ENCODE measurements at regions not wholly inside any gene's neighbourhood (a gene's known extent, or its start where the extent isn't known, plus 50 kb on each side); places are given as distances from the start of the nearest gene placed in this dataset.

DNA sequence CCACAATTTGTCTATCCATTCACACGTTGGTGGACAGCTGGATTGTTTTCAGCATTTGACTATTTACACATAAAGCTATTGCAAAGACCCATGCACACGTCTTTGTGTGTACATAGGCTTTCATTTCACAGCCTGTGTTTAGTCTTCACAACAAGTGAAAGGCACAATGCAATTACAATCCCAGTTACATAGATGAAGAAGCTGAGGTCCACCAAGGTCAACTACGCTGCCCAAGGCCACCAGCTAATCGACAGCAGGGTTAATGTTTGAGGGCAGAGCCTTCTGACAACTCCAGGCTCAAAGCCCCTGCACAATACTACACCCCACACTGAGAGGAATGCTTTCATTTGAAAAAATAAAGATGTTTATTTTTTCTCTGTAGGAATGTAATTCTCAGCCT, 93.6 kb upstream of the CDH13 start:
- TF ChIP-seq, protein P1, sequence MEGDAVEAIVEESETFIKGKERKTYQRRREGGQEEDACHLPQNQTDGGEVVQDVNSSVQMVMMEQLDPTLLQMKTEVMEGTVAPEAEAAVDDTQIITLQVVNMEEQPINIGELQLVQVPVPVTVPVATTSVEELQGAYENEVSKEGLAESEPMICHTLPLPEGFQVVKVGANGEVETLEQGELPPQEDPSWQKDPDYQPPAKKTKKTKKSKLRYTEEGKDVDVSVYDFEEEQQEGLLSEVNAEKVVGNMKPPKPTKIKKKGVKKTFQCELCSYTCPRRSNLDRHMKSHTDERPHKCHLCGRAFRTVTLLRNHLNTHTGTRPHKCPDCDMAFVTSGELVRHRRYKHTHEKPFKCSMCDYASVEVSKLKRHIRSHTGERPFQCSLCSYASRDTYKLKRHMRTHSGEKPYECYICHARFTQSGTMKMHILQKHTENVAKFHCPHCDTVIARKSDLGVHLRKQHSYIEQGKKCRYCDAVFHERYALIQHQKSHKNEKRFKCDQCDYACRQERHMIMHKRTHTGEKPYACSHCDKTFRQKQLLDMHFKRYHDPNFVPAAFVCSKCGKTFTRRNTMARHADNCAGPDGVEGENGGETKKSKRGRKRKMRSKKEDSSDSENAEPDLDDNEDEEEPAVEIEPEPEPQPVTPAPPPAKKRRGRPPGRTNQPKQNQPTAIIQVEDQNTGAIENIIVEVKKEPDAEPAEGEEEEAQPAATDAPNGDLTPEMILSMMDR (CRISPR knock-in tag; IDR thresholded peaks at IDR 0.05), result no peak
- TF ChIP-seq, protein P2, sequence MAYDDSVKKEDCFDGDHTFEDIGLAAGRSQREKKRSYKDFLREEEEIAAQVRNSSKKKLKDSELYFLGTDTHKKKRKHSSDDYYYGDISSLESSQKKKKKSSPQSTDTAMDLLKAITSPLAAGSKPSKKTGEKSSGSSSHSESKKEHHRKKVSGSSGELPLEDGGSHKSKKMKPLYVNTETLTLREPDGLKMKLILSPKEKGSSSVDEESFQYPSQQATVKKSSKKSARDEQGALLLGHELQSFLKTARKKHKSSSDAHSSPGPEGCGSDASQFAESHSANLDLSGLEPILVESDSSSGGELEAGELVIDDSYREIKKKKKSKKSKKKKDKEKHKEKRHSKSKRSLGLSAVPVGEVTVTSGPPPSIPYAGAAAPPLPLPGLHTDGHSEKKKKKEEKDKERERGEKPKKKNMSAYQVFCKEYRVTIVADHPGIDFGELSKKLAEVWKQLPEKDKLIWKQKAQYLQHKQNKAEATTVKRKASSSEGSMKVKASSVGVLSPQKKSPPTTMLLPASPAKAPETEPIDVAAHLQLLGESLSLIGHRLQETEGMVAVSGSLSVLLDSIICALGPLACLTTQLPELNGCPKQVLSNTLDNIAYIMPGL (CRISPR knock-in tag; IDR thresholded peaks at IDR 0.05; ENCODE audit: borderline replicate concordance in 1 of 2, low read depth in 1 of 2), result no peak
- TF ChIP-seq, protein P3, sequence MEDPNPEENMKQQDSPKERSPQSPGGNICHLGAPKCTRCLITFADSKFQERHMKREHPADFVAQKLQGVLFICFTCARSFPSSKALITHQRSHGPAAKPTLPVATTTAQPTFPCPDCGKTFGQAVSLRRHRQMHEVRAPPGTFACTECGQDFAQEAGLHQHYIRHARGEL (CRISPR knock-in tag; IDR thresholded peaks at IDR 0.05), result no peak
- TF ChIP-seq PCBP2 (optimal IDR thresholded peaks at IDR 0.05; ENCODE audit: low read depth, low read length, poor library complexity, severe bottlenecking), result no peak
- no peak for TF ChIP-seq NFIC (IDR thresholded peaks at IDR 0.05; ENCODE audit: low read length)
- no peak for TF ChIP-seq RAD21 (CRISPR knock-in tag; IDR thresholded peaks at IDR 0.05)
- no peak for TF ChIP-seq FOXJ3 (CRISPR knock-in tag; IDR thresholded peaks at IDR 0.05; ENCODE audit: borderline replicate concordance)
- TF ChIP-seq NR3C1 (CRISPR knock-in tag; IDR thresholded peaks at IDR 0.05), result no peak
- TF ChIP-seq, protein P4, sequence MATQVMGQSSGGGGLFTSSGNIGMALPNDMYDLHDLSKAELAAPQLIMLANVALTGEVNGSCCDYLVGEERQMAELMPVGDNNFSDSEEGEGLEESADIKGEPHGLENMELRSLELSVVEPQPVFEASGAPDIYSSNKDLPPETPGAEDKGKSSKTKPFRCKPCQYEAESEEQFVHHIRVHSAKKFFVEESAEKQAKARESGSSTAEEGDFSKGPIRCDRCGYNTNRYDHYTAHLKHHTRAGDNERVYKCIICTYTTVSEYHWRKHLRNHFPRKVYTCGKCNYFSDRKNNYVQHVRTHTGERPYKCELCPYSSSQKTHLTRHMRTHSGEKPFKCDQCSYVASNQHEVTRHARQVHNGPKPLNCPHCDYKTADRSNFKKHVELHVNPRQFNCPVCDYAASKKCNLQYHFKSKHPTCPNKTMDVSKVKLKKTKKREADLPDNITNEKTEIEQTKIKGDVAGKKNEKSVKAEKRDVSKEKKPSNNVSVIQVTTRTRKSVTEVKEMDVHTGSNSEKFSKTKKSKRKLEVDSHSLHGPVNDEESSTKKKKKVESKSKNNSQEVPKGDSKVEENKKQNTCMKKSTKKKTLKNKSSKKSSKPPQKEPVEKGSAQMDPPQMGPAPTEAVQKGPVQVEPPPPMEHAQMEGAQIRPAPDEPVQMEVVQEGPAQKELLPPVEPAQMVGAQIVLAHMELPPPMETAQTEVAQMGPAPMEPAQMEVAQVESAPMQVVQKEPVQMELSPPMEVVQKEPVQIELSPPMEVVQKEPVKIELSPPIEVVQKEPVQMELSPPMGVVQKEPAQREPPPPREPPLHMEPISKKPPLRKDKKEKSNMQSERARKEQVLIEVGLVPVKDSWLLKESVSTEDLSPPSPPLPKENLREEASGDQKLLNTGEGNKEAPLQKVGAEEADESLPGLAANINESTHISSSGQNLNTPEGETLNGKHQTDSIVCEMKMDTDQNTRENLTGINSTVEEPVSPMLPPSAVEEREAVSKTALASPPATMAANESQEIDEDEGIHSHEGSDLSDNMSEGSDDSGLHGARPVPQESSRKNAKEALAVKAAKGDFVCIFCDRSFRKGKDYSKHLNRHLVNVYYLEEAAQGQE (IDR thresholded peaks at IDR 0.05; ENCODE audit: borderline replicate concordance in 1 of 2, low read depth in 1 of 2, low read length in 2 of 2), result no peak
- TF ChIP-seq PHF20 (CRISPR knock-in tag; IDR thresholded peaks at IDR 0.05), result no peak
- no peak for TF ChIP-seq PAF1 (CRISPR knock-in tag; IDR thresholded peaks at IDR 0.05)
- no peak for TF ChIP-seq MXI1 (IDR thresholded peaks at IDR 0.05; ENCODE audit: borderline replicate concordance, low read depth, low read length)
- TF ChIP-seq GABPB1 (CRISPR knock-in tag; IDR thresholded peaks at IDR 0.05), result no peak
- no peak for TF ChIP-seq MTF1 (CRISPR knock-in tag; IDR thresholded peaks at IDR 0.05)
